AML-193 (cell line): ENCODE measurements at regions not wholly inside any gene's neighbourhood (a gene's known extent, or its start where the extent isn't known, plus 50 kb on each side); places are given as distances from the start of the nearest gene placed in this dataset.

Source experiments
- DNase-seq, 2 experiments: peaks; one replicate each; lab custom pipeline; 2025; lab: John Stamatoyannopoulos, UW

DNA sequence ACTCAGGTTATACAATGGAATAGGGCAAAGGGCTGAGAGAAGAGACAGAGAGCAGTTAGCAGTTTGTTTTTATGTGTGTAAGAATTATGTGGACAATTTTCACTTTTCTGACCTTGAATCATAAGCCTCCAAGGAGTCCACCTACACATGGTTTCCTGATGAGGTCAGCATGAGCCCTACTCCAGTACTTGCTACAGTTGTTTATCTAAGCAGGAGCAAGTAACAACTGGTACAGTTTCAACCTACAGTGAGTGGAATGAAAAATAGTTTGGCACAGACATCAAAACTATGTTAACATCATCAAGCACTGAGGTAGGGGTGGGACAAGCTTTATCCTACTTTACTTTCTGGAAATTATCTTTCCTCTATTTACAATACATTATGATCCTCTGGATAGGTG lies 426.7 kb upstream of the ID4 start:
- no peak for DNase-seq

- no peak for DNase-seq
Observed at GRCh38 chr6:19413323-19413722, 423.8 kb upstream of the ID4 start.

GRCh38 chr6:19415605-19416326 lies 421.4 kb upstream of the ID4 start:
- no peak for DNase-seq

DNA sequence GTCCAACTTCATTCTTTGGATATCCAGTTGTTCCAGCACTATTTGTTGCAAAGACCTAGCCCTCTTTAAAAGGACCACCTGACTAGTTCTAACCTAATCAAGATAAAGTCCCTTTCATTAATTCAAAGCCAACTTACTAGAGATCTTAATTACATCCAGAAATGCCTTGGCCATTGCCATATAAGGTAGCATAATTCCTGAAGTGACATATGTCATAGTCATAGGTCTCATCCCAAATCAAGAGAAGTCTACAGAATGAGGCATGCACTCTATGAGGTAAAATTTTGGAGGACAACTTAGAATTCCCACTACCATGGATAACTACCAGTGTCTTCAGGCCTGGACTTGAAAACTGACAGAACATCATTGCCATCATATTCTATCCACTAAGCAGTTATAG lies 420.4 kb upstream of the ID4 start:
- no peak for DNase-seq

DNA sequence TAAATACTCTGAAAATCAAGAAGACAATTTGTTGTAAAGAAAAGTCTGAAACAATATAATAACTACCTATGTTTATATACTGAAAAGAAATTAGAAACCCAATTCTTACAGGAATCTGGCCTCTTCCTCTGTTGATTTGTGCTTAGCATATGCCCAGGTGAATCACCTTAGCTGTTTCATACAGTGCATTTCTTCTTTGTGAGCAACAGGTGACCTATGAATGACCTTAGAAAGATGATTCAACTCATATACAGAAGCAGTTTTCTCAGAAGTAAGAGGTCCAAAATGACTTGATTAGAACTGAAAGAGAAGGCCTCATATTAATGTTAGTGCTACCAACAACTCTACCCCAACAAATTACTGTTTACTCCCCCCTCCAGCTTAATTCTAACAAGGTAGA lies 419.5 kb upstream of the ID4 start:
- DNase-seq = no peak

DNA sequence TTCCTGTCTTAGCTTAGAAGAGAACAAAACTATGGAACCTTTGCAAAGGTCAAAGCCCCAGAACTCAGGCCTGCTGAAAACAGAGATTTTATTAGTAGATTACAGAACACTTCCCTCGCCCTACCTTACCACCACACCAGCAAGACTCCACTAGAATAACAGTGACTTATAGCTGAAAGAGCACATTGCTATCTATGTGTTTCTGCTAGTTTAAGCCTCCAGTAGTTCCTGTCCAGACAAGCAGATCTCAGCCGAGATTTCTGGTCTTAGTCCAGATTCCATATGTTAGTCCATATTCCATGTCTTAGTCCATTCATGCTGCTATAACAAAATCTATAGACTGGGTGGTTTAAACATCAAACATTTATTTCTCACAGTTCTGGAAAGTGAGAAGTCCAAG lies 412.3 kb upstream of the ID4 start:
- DNase-seq = no peak

DNA sequence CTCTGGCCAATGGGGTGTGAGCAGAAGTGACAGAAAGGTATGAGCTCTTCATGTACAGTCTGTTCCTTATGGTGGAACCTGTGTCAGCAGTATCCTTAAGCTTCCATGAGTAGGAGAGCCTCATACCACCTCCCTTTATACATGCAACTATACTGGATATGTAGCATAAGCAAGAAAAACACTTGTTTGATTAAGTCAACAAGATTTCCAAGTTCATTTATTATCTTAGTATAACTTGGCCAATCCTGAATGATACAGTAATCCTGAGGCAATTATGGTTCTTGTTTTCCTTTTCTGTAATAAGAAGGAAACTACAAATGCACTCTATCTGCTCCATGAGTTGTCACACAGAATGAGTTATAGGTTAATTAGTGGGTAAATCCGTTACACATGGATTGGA lies 409.6 kb upstream of the ID4 start:
- DNase-seq = no peak

DNA sequence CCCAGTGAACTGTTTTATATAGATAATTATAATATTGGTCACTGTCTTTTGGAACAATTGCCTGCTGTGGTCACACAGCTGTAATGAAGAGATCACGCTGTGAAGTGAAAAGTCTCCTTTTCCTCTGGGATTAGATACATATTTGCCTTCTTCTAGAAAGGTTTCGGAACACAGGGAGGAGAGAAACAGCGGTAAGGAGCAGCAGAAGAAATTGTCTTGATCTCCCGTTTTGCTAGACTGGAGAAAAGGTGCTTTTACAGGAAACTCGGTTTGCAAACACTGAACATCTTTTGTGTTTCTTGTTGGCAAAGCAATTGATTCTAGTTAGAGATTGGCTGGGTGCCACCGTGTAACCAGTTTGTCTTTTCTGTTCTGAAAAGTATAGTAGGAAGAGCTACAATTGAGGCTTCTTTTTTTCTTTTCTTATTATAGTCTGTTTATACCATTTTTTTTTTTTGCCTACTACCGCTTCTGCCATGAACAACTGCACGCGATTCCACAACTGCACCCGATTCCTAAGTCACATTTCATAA lies 404.1 kb upstream of the ID4 start:
- no peak for DNase-seq

- DNase-seq = no peak
Observed at GRCh38 chr6:19434065-19434464, 403.1 kb upstream of the ID4 start.

- no peak for DNase-seq
Observed at GRCh38 chr6:19435755-19436154, 401.4 kb upstream of the ID4 start.

GRCh38 chr6:19438566-19439353 lies 398.4 kb upstream of the ID4 start:
- DNase-seq = no peak

GRCh38 chr6:19440531-19440930 lies 396.6 kb upstream of the ID4 start:
- no peak for DNase-seq

- DNase-seq = no peak
Observed at GRCh38 chr6:19443411-19443810, 393.8 kb upstream of the ID4 start.

- no peak for DNase-seq
Observed at GRCh38 chr6:19444041-19444440, 393.1 kb upstream of the ID4 start.

DNA sequence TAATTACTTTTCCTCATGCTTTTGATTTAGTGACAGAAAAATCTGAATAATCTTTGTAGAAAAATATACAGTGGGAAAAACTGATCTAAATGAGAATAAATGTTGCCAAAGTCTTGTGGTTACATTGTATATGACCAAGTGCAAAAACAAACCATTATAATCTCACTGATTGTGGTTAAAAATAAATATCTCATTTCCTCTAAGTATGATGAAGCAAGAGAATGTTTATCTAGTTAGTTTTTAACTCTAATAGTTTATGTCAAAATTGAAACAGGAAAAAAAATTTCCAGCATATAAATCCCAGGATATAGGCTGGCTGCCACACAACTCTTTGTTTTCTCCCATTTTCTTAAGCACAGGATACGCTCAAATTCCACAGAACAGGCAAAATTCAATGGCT lies 392.7 kb upstream of the ID4 start:
- DNase-seq = no peak

DNA sequence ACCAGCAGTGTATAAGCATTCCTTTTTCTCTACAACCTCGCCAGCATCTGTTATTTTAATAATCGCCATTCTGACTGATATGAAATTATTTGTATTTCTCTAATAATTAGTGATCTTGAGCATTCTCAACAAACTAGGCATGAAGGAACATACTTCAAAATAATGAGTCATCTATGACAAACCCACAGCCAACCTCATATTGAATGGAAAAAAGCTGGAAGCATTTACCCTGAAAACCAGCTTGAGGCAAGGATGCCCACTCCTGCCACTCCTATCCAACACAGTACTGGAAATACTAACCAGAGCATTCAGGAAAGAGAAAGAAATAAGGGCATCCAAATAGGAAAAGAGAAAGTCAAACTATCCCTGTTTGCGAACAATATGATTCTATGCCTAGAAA lies 390.6 kb upstream of the ID4 start:
- DNase-seq = no peak

DNA sequence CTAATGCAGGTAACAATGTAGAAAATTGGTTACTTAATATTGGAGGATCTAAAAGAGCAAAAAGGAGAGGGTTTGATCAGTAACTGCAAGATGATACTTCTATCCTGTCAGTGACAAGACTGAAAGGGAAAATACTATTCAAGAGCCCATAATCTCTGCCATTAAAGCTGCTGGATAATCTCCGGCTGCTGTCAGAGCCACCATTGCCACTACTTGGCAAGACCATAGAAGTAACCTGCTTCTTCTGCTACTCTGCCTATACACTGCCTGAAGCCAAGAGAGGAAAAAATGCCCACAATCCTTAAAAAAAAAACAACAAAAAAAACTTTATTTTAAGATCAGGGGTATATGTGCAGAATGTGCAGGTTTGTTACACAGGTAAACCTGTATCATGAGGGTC lies 386.5 kb upstream of the ID4 start:
- DNase-seq = no peak

- DNase-seq = no peak
Observed at GRCh38 chr6:19452495-19452894, 384.7 kb upstream of the ID4 start.

- DNase-seq = no peak
Observed at GRCh38 chr6:19454001-19454720, 383.0 kb upstream of the ID4 start.

- no peak for DNase-seq
Observed at GRCh38 chr6:19454721-19455392, 382.3 kb upstream of the ID4 start.

- DNase-seq = no peak
Observed at GRCh38 chr6:19463250-19463649, 373.9 kb upstream of the ID4 start.

DNA sequence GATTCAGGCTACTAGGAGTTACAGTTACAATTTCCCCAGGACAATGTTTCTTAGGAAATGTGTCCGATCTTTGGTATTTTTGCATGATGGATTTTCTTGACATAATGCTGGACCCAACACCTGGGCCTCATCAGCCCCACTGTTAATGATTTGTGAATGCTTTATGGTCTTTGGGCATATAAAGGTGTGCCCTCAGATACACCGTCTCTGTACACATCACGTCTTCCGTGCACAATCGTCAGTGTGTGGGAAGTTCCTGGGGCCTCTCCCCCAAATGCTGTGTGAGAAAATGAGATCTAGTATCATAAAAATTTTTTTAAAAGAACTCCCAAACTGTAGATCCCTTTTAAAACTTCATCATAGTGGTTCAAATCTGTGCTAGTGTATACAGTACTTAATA lies 373.2 kb upstream of the ID4 start:
- no peak for DNase-seq
